Activated B cell treated with CpG ODN at 0.5 μM for 24 hours (primary cell): ENCODE measurements at regions not wholly inside any gene's neighbourhood (a gene's known extent, or its start where the extent isn't known, plus 50 kb on each side); places are given as distances from the start of the nearest gene placed in this dataset.

Experiments
- ATAC-seq: fragments of 200-7000 bp; cut with Tn5 transposase; one replicate; pipeline ENCODE4 v1.10.0; 2021; ENCODE audit warnings: low read depth, mild to moderate bottlenecking, moderate library complexity
- CTCF ChIA-PET: fragments of 350-600 bp; sonication (Branson Sonifier 250); formaldehyde crosslinking; loops from one replicate; lab custom pipeline; 2021; ENCODE audit warnings: antibody characterized with exemption; lab: Charles Lee
- POLR2A ChIA-PET: fragments of 350-600 bp; sonication (Branson Sonifier 250); formaldehyde crosslinking; loops from one replicate; lab custom pipeline; 2021; ENCODE audit warnings: antibody characterized with exemption; lab: Charles Lee
- DNase-seq: peaks from one replicate; pipeline ENCODE4 v3.0.0; 2022
- H3K27ac Mint-ChIP-seq: one replicate; pipeline ENCODE4 v1.8.0; 2020; ENCODE audit warnings: mixed read lengths
- H3K27me3 Mint-ChIP-seq: one replicate; pipeline ENCODE4 v1.8.0; 2021; ENCODE audit warnings: mixed read lengths
- H3K36me3 Mint-ChIP-seq: one replicate; pipeline ENCODE4 v1.8.0; 2021; ENCODE audit warnings: low read depth, mixed read lengths
- H3K4me1 Mint-ChIP-seq: one replicate; pipeline ENCODE4 v1.8.0; 2021; ENCODE audit warnings: mixed read lengths
- H3K4me3 Mint-ChIP-seq: one replicate; pipeline ENCODE4 v1.8.0; 2020; ENCODE audit warnings: mild to moderate bottlenecking, mixed read lengths
- H3K9me3 Mint-ChIP-seq: one replicate; pipeline ENCODE4 v1.8.0; 2020; ENCODE audit warnings: mixed read lengths
- CTCF ChIP-seq: fragments of 200-600 bp; IDR thresholded peaks from one replicate; pipeline ENCODE4 v1.8.0; 2022; ENCODE audit warnings: antibody characterized with exemption, mild to moderate bottlenecking
- intact Hi-C: fragments of 100-400 bp; cut with micrococcal nuclease; formaldehyde crosslinking; loops from one replicate; pipeline ENCODE4 v1.15.1; 2024

GRCh38 chr2:234670806-234671205 lies 173.9 kb upstream of the ARL4C start:
- intact Hi-C loops = no loop called here
- H3K9me3 Mint-ChIP-seq = no peaks in the 10 kb centered on the region
- no peak for TF ChIP-seq CTCF
- H3K4me3 Mint-ChIP-seq = no peak overlapping the region
- ChIA-PET POLR2A (no interaction called here), CTCF (no interaction called here)
- no peak overlapping the region for H3K27ac Mint-ChIP-seq
- H3K27me3 Mint-ChIP-seq = peaks cover 11% of the 10 kb centered on the region
- ATAC-seq (no peak), DNase-seq (no peak)
- H3K36me3 Mint-ChIP-seq = no peaks in the 10 kb centered on the region
- no peaks in the 10 kb centered on the region for H3K4me1 Mint-ChIP-seq

- H3K9me3 Mint-ChIP-seq = no peaks in the 10 kb centered on the region
- no peaks in the 10 kb centered on the region for H3K36me3 Mint-ChIP-seq
- TF ChIP-seq CTCF = no peak
- ChIA-PET POLR2A (no interaction called here), CTCF (no interaction called here)
- peaks cover 11% of the 10 kb centered on the region for H3K27me3 Mint-ChIP-seq
- DNase-seq (no peak), ATAC-seq (no peak)
- intact Hi-C loops = no loop called here
- H3K4me3 Mint-ChIP-seq = no peak overlapping the region
- no peaks in the 10 kb centered on the region for H3K4me1 Mint-ChIP-seq
- H3K27ac Mint-ChIP-seq = no peak overlapping the region
These were observed 173.2 kb upstream of the ARL4C start for GRCh38 chr2:234670052-234670451.

- CTCF ChIA-PET = no interaction called here
- POLR2A ChIA-PET = no interaction called here
- no peaks in the 10 kb centered on the region for H3K4me1 Mint-ChIP-seq
- peaks cover 11% of the 10 kb centered on the region for H3K27me3 Mint-ChIP-seq
- intact Hi-C loops = no loop called here
- no peaks in the 10 kb centered on the region for H3K36me3 Mint-ChIP-seq
- ATAC-seq (no peak), DNase-seq (no peak)
- TF ChIP-seq CTCF = no peak
- H3K27ac Mint-ChIP-seq = no peak overlapping the region
- H3K9me3 Mint-ChIP-seq = no peaks in the 10 kb centered on the region
- no peak overlapping the region for H3K4me3 Mint-ChIP-seq
These were observed 172.7 kb upstream of the ARL4C start for GRCh38 chr2:234669621-234670020.

GRCh38 chr2:234669001-234669400 lies 172.1 kb upstream of the ARL4C start:
- POLR2A ChIA-PET = no interaction called here
- CTCF ChIA-PET = no interaction called here
- Mint-ChIP-seq H3K27ac (no peak overlapping the region), H3K27me3 (peaks cover 11% of the 10 kb centered on the region), H3K9me3 (no peaks in the 10 kb centered on the region), H3K36me3 (no peaks in the 10 kb centered on the region), H3K4me1 (no peaks in the 10 kb centered on the region), H3K4me3 (no peak overlapping the region)
- no peak for DNase-seq
- no peak for ATAC-seq
- no peak for TF ChIP-seq CTCF
- intact Hi-C loops = no loop called here

GRCh38 chr2:234666911-234667310 lies 170.0 kb upstream of the ARL4C start:
- TF ChIP-seq CTCF = no peak
- H3K27ac Mint-ChIP-seq = no peak overlapping the region
- POLR2A ChIA-PET = no interaction called here
- DNase-seq (no peak), ATAC-seq (no peak)
- H3K4me3 Mint-ChIP-seq = no peak overlapping the region
- no peaks in the 10 kb centered on the region for H3K36me3 Mint-ChIP-seq
- intact Hi-C loops = no loop called here
- H3K4me1 Mint-ChIP-seq = no peaks in the 10 kb centered on the region
- CTCF ChIA-PET = no interaction called here
- H3K9me3 Mint-ChIP-seq = peaks cover 2% of the 10 kb centered on the region
- H3K27me3 Mint-ChIP-seq = peaks cover 11% of the 10 kb centered on the region
